ENCODE measurements at regions not wholly inside any gene's neighbourhood (a gene's known extent, or its start where the extent isn't known, plus 50 kb on each side); places are given as distances from the start of the nearest gene placed in this dataset.
A peak's percentile ranks its signal among the peaks of the same experiment; 100 is the strongest.

DNA sequence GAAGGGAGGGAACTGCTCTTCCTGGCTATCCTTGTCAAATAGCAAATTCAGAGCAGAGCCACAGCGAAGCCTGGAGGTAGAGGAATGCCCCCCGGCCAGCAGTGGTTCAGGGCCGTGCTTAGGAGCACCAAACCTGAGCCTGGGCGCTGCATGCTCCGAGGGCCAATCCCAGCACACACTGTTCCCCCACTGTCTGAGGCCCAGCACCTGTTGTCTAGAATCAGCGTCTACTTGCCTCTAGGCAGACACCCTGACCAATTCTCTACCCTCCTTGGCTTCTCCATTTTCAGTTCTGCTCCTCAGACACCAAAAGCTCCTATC lies 177.6 kb upstream of the PKDCC start:
- DNase-seq, result no peak

DNA sequence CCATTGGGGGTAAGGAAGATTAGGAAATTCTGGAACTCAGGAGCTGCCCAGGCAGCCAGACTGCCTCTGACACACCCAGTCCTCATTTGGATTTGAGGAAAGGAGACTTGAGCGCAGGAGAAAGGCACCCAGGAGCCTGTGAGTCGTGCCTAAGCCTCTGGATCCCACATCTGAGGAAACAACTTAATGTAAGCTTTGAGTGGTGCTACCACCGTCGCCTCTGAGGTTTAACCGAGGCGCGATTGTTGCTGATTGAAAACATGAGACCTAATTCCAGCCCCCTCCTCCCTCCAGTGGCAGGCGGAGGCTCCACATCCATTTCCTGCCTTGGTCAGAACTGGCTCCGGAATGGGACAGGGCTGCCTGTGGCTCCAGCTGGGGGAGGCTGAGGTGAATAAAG lies 176.7 kb upstream of the PKDCC start:
- DNase-seq, result no peak

DNA sequence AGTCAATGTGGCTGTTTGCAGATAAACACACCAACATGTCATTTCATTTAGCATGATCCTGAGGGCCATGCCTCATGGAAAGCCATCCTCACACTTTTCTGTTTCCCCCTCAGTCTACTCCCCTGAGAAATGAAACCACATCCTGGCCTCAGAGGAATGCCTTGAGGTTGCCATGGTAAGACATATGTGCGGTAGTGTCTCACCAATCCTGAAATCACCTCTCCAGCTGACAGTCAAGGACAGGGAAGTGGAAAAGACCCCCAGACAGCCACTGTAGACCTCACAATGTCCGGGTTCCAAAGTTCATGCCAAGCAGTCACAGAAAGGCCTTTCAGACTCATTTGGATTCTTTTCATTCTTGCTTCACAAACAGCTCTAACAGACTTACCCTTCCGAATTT lies 175.2 kb upstream of the PKDCC start:
- no peak for DNase-seq

DNA sequence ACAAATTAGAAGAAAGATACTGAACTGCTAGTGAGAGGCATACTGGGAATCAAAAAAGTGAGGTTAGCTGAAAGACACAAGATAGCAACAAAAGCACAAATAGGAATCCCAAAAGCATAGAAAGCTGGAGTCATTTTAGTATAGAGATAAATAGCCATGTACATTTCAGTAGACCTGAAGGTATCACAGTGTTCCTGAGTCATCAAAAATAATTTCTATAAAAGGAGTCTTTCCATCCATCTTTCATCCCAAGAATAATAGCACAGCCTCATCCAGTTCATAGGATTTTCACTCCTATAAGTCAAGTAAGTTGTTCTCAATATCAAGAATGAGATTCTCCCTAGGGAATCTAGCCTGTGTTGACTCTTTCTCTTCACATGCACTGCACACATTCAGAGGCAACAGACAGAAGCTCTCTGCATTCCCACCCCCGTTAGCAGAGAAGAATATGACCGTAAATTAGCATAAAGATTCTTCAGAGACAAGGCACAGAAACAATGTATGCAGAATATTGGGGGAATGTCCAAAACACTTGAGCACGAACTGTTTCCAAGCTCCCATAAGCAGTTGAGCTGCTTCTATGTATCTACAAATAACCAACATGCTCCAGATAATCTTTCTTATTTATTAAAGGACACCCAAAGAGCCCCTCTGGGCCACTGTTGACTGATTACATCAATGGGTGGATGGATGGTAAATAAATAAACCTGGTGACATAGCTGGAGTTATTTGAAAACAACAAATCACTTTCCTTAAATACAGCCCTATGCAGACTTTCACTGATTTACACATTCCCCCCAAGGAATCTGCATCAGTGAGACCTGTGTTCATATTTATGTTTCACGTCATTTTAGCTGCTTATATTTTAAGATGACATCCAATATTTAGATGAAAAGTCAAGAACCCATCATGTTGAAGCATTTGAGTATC lies 174.5 kb upstream of the PKDCC start:
- no peak for DNase-seq

DNA sequence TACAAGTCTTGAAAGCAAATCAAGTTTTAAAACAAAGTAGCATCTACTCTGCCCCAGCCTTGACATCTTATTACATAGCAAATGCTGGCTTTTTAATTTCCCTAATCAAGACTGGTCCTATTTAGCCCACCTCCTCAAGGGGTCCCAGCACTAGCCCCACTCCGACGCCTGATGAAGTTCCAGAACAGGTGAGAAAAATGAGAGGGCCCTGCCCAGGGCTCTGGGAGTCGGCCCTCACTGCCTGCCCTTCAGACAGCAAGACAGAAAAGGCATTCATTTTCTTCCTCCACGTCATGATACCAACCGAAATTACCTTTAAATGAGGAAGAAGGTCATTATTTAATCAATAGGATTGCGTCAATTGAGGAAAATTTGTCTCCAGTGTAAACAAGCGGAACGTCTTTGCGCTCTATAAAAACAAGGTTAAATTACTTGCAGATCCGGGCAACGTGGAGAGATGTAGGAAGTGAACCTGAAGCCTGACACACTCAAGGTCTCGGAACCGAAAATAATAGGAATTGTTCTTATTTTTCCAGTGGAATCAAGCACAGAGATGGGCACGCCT lies 170.6 kb upstream of the PKDCC start:
- no peak for DNase-seq

DNA sequence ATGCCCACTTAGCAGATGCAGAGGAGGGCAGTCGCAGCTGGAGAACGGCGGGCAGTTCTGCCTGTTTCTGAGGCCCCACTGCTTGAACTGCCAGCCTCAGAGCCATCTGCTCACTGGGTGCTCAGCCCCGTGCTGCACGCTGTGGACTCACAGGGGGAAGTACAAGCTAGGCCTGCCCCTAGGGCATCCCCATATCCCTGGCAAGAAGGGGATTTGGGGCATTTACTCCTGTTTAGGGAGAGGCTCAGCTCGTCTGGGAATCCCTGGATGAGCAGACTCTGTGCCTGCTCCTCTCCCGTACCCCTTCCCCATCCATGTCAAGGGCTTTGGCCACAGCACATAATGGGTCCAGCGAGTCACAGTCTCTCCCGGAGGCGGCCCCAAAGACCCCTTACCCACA lies 169.8 kb upstream of the PKDCC start:
- DNase-seq, result no peak

DNA sequence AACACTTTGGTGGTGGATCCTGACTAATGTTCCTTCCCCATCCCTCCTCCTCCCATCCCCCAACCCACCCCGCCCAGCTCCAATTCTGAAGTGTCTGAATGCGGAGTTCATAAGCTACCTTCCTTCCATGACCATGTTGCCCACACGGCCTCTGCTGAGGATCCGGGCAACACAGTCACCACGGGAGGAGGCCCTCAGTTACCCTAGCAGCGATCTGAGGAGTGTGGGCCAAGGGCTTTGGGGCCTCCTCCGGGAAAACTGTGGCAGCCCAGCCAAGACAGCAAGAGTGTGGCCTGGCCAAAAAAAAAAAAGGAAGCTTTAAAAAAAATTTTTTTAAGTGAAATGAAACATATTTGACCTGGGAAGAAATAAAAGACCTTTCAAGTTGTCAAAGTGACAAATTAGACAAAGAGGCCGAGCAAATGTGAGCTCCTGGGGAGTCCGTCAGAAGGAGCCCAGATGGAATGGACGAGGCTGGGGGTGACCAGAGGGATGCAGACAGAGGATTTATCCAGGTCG lies 169.0 kb upstream of the PKDCC start:
- no peak for DNase-seq

DNA sequence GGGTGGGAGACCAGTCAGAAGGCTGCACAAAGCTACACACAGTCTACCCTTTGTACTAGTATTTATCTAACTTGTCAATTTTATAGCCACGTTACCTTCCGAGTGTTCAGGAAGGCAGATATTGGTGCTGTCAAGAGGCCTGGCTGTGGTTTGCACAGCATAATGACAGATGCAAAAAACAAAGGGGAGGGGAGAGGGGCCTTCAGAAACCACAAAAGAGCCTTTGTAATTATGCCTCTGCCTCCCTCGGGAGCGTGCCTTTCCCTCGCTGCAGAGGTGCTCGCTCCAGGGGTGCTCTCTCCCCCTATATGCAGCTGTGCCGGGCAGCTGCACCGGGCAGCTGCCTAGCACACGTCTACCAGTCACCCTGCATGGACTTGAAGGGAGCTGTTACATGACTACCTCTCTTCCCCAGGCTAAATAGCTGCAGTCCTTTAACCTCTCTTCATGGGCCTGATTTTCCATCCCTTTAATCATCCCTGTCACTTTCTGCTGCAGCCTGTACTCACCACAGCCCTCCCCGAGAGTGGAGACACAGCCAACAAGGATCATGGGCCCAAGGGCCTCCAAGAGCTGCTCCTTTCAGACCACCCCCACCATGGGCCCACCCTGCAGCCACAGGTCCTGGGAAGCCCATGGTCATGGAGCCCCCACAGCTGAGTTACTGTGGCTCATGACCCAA lies 168.4 kb upstream of the PKDCC start:
- DNase-seq, result peak; percentile 82

DNA sequence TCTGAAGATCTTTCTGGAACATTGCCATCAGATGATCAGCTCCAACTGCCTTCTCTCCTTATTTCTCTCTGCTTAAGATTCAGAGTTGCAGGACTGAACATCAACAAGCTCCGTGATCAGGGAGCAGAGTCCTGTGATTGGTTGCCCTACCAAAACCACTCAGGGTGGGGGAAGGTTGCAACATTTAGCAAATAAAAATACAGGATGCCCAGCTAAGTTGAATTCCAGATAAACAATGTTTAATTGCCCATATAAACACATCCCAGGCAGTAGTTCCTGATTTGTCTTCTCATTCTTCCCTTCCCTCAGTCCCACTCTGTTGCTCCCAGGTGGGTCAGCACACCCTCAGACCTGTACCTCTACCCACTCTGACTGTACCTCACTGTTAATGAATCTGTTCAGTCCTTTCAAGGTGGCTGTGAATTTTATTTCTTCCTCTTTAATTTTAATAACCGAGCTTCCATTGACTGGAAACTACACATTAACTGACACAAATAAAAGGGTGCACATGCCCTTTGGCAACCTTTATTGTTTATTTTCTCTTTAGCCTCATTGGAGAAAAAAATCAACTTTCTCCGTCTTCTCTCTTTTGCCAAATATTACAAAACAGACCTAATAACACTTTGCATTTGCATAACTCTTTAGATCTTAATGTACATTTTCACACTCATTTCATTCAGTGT lies 167.1 kb upstream of the PKDCC start:
- DNase-seq, result no peak

DNA sequence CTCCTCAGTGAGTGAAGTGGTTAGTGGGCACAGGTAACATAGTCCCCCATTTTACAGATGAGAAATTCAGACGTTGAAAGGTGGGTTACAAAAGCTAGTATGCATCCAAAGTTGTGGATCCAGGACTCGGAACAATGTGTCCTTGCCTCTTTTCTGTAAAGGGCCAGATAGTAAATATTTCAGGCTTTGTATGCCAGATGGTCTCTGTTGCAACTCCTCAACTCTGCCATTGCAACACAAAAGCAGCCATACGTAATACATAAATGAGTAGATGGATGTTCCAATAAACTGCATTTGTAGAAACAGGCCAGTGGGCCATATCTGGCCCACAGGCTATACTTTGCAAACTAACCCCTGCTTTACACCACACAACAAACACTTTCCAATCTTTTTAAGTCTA lies 166.6 kb upstream of the PKDCC start:
- DNase-seq, result no peak

DNA sequence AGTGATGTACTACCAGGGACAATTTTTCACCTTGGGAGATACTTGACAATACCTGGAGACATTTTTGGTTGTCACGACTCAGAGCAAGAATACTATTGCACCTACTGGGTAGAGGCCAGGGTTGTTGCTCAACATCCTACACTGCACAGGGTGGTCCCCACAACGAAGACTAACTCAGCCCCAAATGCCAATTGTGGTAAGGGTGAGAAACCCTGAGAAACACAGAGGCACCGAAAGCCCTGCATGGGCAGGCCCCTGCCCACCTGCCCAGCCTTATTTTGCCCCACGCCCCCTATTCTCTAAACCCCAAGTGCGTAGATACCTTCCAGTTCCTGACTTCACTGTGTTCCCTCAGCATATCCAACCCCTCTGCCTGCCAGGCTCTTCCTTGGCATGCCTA lies 163.1 kb upstream of the PKDCC start:
- no peak for DNase-seq

DNA sequence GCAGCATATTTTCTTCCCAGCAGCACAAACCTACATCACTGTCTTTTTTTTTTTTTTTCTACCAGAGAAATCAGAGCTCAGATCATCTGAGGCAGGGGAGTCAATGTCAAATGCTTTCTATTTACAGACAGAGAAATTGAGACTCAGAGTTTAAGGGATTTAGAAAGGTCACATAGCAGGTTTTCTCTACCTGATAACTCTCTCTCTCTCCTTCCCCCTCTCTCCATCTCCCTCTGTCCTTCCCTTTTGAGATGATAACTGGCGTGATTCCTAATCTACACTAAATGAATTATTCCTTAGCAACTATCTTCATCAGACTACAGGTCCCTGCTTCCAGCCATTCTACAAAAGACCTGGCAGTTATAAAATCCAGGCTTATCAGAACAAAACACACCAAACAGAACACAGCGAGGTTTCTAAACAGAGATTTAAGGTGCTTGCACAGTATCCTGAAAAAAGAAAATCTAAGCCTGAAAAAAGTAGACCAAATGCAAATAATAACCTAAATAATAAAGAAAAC lies 161.6 kb upstream of the PKDCC start:
- DNase-seq, result no peak

DNA sequence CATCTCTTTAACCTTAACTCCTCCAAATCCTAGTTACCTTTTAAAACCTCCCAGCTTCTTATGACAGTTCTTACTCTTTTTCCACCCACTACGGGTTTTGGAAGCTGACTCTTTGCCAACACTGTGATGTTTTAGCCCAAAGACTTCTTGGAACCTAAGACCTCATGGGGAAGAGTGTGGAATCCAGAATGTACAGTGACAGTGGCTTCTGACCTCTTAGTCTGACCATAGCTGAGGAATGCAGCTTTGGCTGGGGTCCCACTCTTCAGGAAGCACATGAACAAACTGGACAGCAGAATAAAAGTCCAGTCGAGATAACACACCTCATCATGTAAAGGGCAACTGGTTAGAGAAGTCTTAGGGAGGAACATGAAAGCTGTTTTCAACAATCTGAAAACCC lies 161.1 kb upstream of the PKDCC start:
- DNase-seq, result no peak

DNA sequence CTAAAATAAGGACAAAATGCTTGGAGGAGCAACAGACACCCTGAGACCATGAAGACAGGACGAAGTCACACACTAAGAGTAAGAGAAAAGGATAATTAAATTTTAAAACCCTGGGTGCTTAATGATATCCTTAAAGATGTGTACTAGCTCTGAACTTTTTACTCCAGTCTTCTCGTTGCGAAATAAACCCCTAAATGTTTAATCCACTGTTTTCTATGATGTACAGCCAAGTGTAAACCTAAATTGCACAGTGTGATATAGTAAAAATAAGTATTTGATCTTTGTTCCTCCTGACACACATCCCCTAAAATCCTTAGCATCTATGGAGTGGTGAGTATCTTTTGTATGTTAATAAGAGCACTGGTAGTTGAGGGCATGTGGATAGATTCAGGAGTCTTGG lies 157.5 kb upstream of the PKDCC start:
- no peak for DNase-seq

DNA sequence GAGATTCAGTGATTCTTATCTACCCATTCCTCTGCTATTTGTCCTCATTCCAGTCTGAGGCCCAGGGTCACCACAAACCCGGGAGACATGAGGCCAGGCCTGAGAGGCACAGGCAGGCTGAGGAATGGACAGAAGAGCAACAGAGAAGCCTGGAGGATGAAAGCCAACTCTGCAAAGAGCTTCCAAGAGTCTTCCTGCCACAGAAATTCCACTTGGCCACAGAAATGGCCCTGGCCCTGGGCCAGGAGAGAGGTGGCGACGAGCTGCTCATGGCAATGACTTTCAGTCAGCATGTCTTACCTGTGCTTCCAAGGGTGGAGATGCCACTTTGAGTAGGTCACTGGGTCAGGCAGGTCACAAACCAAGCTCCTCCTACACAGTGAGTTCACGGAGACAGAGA lies 155.3 kb upstream of the PKDCC start:
- no peak for DNase-seq

DNA sequence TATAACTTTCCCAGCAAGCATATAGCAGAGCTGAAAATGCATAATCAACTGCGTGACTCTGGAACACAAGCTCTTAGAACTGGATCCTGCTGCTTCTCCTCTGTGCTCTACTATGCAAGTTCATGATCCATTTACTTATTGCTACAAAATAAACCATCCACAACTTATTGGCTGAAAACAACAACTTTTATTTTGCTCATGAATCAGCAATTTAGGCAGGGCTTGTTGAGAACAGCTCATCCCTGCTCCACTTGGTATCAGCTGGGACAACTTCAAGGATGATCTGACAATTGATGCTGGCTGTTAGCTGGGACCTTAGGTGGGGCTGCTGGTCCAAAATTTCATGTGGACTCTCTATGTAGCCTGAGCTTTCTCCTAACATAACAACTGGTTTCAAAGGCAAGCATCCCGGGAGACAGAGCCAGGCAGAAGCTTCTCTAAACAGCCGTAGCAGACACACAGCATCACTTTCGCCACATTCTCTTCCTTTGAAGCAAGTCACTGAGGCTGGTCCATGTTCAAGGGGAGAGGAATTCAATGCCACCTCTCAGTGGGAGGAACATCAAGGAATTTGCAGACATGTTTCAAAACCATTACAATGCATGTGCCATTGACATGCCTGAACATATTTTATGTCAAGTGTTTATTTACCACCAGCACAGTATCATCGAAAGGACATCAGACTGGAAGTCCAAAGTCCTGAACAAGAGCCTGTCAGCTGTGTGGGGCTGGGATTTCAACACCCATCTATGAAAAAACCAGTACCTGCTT lies 153.1 kb upstream of the PKDCC start:
- no peak for DNase-seq

DNA sequence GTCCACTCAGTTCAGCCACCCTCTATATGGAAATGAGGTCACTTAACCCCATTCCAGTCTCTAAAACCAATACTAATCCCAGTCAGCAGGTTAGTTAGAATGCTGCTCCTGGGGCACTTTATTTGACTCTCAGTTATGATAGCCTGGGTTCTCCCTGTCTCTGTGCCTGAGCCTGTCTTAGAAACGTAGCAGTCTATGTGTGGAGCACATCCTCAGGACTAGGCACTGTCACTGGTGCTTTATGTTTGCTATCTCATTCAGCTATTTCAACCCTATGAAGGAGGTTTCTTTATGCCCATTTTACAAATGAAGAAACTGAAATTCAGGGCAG lies 152.5 kb upstream of the PKDCC start:
- no peak for DNase-seq

DNA sequence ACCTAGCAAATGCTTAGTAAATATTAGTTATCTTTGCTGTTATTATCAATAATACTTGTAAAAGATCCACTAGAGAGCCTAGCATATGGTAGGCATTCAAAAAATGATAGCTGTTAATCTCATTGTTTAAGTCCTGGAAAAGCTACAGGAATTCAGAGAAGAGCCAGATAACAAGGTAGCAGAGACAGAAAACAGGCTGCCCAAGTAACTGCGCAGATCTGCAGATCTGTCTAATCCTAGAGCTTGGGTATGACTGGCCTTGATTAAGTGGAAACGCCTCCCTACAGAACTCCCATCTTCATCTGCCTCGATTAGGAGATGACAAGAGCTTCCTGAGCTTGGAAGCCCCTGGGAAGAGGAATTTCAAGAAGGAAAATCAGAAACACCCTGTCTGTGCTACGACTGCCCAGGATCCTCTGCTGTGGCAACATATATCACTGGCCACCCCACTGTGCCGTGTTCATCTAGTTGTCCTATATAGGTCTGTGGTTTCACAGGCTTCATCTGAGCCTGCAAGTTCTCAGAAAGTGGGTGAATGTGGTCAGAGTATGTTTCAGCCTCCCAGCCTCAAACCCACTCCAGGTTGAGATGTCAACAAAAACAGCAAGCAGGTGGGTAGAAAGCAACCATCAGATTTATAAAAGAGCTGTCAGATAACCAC lies 151.5 kb upstream of the PKDCC start:
- no peak for DNase-seq

DNA sequence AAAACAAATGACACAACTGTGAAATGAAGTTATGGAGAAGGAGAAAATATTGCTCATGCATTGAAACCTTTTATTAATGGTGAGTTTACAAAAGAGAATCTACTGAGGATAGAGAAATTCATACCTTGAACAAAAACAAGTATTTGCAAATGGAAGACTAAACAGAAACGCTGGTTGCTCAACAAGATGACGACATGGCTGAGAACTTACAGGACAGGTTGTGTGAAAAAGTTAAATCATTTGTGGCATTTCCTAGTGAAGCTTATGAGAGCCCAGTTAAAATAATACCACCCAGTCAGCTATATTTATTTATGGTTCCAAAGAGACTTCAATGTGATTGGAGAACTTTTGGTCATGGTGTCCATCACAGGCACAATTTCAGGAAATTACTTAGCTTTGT lies 148.6 kb upstream of the PKDCC start:
- DNase-seq, result no peak

DNA sequence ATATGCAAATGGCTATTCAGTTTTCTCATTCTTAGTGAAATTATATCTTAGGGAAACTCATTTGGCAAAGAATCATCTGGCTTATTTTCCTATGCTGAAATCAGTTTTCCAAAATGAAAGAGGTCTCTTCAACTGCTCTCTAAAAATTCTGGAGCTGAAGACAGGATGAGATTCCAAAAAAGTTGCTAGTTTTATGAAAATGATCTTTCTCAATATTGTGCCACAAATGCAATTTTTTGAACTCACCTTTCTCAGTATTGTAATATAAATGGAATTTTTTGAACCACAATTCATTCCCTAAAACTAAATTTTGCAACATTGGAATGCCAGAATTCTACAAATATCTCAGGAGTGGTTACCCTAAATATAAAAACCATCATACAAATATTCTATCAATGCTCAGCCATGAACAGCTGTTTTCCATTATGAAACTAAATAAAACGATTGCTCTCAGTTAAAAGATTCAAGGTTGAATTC lies 147.7 kb upstream of the PKDCC start:
- no peak for DNase-seq

DNA sequence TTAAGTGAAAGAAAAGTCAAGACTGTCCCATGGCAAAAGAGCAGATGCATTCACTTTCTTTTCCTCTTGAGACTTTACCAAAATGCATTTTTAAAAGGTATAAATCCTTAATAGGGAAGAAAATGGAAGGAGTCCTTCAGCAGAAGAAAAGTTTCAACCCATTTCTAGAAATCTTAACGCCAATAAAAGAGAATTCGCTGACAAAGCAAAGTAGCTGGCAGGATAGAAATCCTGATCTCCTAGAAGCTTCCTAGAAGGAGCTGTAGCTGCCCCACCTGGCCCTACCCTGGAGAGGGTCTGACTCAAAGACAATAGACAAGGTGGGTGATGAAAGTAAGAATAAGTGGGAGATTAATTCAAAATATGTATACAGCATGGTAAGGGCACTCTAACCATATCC lies 144.9 kb upstream of the PKDCC start:
- no peak for DNase-seq
